Liver (tissue), 8 donors: ENCODE measurements at regions not wholly inside any gene's neighbourhood (a gene's known extent, or its start where the extent isn't known, plus 50 kb on each side); places are given as distances from the start of the nearest gene placed in this dataset.

ENCODE experiments used
- DNase-seq: peaks from one replicate; pipeline ENCODE4 v3.0.0-alpha.2; 2017; ENCODE audit warnings: low spot score
- H3K27ac ChIP-seq, 2 donors: one replicate each; pipeline ENCODE4 v1.7.0; 2013; ENCODE audit warnings: inconsistent platforms in 2 of 2, low read length in 2 of 2, control low read depth in 1 of 2, low read depth in 1 of 2, mild to moderate bottlenecking in 1 of 2
- H3K27me3 ChIP-seq, 4 donors: one replicate each; pipeline versions ENCODE4 v1.6.1 to v1.7.0; 2013; ENCODE audit warnings: low read length in 3 of 4, inconsistent platforms in 1 of 4, mild to moderate bottlenecking in 1 of 4, moderate library complexity in 1 of 4; ENCODE audit not compliant: control insufficient read depth in 4 of 4, insufficient read depth in 4 of 4
- H3K36me3 ChIP-seq, 4 donors: one replicate each; pipeline versions ENCODE4 v1.6.1 to v1.7.0; 2013; ENCODE audit warnings: low read length in 3 of 4, mild to moderate bottlenecking in 3 of 4, low read depth in 1 of 4, moderate library complexity in 1 of 4; ENCODE audit not compliant: control insufficient read depth in 4 of 4, insufficient read depth in 3 of 4
- H3K4me1 ChIP-seq, 4 donors: one replicate each; pipeline versions ENCODE4 v1.6.1 to v1.7.0; 2013; ENCODE audit warnings: low read length in 3 of 4, mild to moderate bottlenecking in 3 of 4, moderate library complexity in 1 of 4; ENCODE audit not compliant: control insufficient read depth in 4 of 4, insufficient read depth in 4 of 4
- H3K4me3 ChIP-seq, 3 donors: one replicate each; pipeline versions ENCODE4 v1.6.1 to v1.7.0; 2013; ENCODE audit warnings: low read length in 3 of 3, control low read depth in 1 of 3, low read depth in 1 of 3, mild to moderate bottlenecking in 1 of 3
- H3K9ac ChIP-seq, 2 donors: one replicate each; pipeline ENCODE4 v1.7.0; 2013; ENCODE audit warnings: low read length in 2 of 2, mild to moderate bottlenecking in 2 of 2, moderate library complexity in 2 of 2, control low read depth in 1 of 2, low read depth in 1 of 2
- H3K9me3 ChIP-seq, 4 donors: one replicate each; pipeline versions ENCODE4 v1.6.1 to v1.7.0; 2013; ENCODE audit warnings: low read length in 3 of 4; ENCODE audit not compliant: control insufficient read depth in 4 of 4
- EGR1 ChIP-seq, 2 donors: IDR thresholded peaks; 2 replicates each; pipeline ENCODE4 v1.6.1; 2016 to 2018; ENCODE audit warnings: antibody characterized with exemption in 2 of 2, low read depth in 2 of 2
- FOXA1 ChIP-seq: IDR thresholded peaks from 2 replicates; pipeline ENCODE4 v1.6.1; 2016; ENCODE audit warnings: antibody characterized with exemption
- FOXA2 ChIP-seq: IDR thresholded peaks from 2 replicates; pipeline ENCODE4 v1.6.1; 2016; ENCODE audit warnings: antibody characterized with exemption
- GABPA ChIP-seq, 2 donors: IDR thresholded peaks in 1 of 2; conservative IDR thresholded peaks in 1 of 2; 2 replicates each; pipeline ENCODE4 v1.6.1; 2016; ENCODE audit warnings: antibody characterized with exemption in 2 of 2, mild to moderate bottlenecking in 1 of 2, moderate library complexity in 1 of 2
- HNF4A ChIP-seq, 2 donors: conservative IDR thresholded peaks; 2 replicates each; pipeline ENCODE4 v1.6.1; 2016; ENCODE audit warnings: antibody characterized with exemption in 2 of 2, mild to moderate bottlenecking in 2 of 2
- HNF4G ChIP-seq: IDR thresholded peaks from 2 replicates; pipeline ENCODE4 v1.6.1; 2016; ENCODE audit warnings: antibody characterized with exemption
- JUND ChIP-seq, 2 donors: IDR thresholded peaks; 2 replicates each; pipeline ENCODE4 v1.6.1; 2016; ENCODE audit warnings: antibody characterized with exemption in 2 of 2
- NR2F2 ChIP-seq: IDR thresholded peaks from 2 replicates; pipeline ENCODE4 v1.6.1; 2016; ENCODE audit warnings: antibody characterized with exemption
- RAD21 ChIP-seq, 2 donors: IDR thresholded peaks; 2 replicates each; pipeline ENCODE4 v1.6.1; 2016; ENCODE audit warnings: antibody characterized with exemption in 2 of 2, mild to moderate bottlenecking in 2 of 2
- RXRA ChIP-seq, 2 donors: IDR thresholded peaks; 2 replicates each; pipeline ENCODE4 v1.6.1; 2017 to 2018; ENCODE audit warnings: antibody characterized with exemption in 2 of 2, mild to moderate bottlenecking in 1 of 2
- SP1 ChIP-seq: IDR thresholded peaks from 2 replicates; pipeline ENCODE4 v1.6.1; 2018; ENCODE audit warnings: antibody characterized with exemption, mild to moderate bottlenecking
- TAF1 ChIP-seq: conservative IDR thresholded peaks from 2 replicates; pipeline ENCODE4 v1.6.1; 2016; ENCODE audit warnings: antibody characterized with exemption, mild to moderate bottlenecking
- YY1 ChIP-seq: IDR thresholded peaks from 2 replicates; pipeline ENCODE4 v1.6.1; 2016; ENCODE audit warnings: antibody characterized with exemption, mild to moderate bottlenecking
- WGBS: extraction: QIAGEN DNeasy Blood & Tissue Kit; methylation state at CpG from one replicate; pipeline ENCODE4 v1.1.7; 2013; 5-methylcytosine and 5-hydroxymethylcytosine counted together
- TF ChIP-seq, protein P1 (sequence below): IDR thresholded peaks from 2 replicates; pipeline ENCODE4 v1.6.1; 2016; ENCODE audit warnings: antibody characterized with exemption
- TF ChIP-seq, protein P2 (sequence below): IDR thresholded peaks from 2 replicates; pipeline ENCODE4 v1.6.1; 2016; ENCODE audit warnings: antibody characterized with exemption
- TF ChIP-seq, protein P3 (sequence below): IDR thresholded peaks from 2 replicates; pipeline ENCODE4 v1.6.1; 2016; ENCODE audit warnings: antibody characterized with exemption
- TF ChIP-seq, protein P4 (sequence below): fragments of 150-350 bp; IDR thresholded peaks from 2 replicates; pipeline ENCODE4 v1.5.1; 2017; ENCODE audit warnings: improper control_type of control experiment, low read depth, low read length; ENCODE audit not compliant: missing input control
- TF ChIP-seq, protein P5 (sequence below): IDR thresholded peaks from 2 replicates; pipeline ENCODE4 v1.6.1; 2016; ENCODE audit warnings: antibody characterized with exemption, mild to moderate bottlenecking
- donor health status: healthy.
- donor health status: healthy.
- donor health status: healthy.
- donor health status: healthy.
- donor health status: healthy.

DNA sequence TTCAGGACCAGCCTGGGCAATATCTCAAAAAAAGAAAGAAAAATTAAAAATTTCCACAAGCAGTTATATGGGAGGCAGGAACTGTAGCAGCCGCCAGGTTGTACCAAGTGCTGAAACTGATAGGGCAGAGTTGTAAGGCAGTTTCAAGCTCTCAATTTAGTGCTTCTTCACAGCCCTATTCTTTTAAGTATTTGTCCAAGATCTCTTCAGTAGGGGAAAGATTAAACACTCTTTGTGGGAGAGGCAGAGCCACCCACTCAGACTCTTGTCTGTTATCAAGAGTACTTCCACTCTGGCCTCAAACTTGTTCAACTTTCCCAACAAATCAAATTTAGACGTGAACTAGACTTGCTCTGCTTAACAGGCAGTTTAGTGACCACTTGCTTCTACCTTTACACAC, 228.7 kb downstream of the REEP3 start:
- WGBS = 90% methylated on average over 2 of the region's 2 CpGs
- TF ChIP-seq EGR1 (IDR thresholded peaks at IDR 0.05; ENCODE audit: low read depth in 2 of 2) (no peak), FOXA1 (no peak), RAD21 (IDR thresholded peaks at IDR 0.05) (no peak)
- Histone ChIP-seq H3K4me3 (no peak overlapping the region), H3K9me3 (no peaks in the 10 kb centered on the region), H3K36me3 (no peaks in the 10 kb centered on the region), H3K9ac (no peak overlapping the region), H3K4me1 (no peaks in the 10 kb centered on the region), H3K27ac (no peak overlapping the region), H3K27me3 (no peaks in the 10 kb centered on the region)
- DNase-seq = no peak

DNA sequence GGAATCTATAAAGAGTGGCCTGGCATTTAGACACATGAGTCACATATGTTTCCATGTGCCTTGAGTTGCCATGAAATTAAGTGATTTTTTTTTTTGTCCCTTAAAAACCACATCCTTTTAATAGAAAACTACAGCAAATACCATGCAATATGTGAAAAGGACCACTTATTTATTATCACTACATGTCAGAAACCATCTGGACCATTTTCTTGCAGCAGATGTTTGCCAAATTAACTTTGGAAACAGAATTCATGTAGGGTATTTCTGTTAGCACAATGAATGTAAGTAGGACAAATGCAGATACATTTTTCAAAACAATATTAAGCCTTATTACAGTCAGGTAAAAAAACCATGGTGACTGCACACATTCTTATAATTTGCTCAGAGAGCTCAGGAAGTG, 230.6 kb downstream of the REEP3 start:
- Histone ChIP-seq H3K4me3 (no peak overlapping the region), H3K9ac (no peak overlapping the region), H3K4me1 (no peaks in the 10 kb centered on the region), H3K27ac (no peak overlapping the region), H3K27me3 (no peaks in the 10 kb centered on the region), H3K36me3 (no peaks in the 10 kb centered on the region), H3K9me3 (no peaks in the 10 kb centered on the region)
- no peak for DNase-seq
- no peak for TF ChIP-seq FOXA2
- no peak for TF ChIP-seq HNF4A (conservative IDR thresholded peaks at IDR 0.05)
- no peak for TF ChIP-seq JUND (IDR thresholded peaks at IDR 0.05)
- no peak for TF ChIP-seq EGR1 (IDR thresholded peaks at IDR 0.05; ENCODE audit: low read depth in 2 of 2)
- TF ChIP-seq, protein P1, sequence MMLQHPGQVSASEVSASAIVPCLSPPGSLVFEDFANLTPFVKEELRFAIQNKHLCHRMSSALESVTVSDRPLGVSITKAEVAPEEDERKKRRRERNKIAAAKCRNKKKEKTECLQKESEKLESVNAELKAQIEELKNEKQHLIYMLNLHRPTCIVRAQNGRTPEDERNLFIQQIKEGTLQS = no peak
- TF ChIP-seq, protein P2, sequence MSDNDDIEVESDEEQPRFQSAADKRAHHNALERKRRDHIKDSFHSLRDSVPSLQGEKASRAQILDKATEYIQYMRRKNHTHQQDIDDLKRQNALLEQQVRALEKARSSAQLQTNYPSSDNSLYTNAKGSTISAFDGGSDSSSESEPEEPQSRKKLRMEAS = no peak
- TF ChIP-seq SP1 = no peak
- no peak for TF ChIP-seq NR2F2
- TF ChIP-seq TAF1 = no peak
- TF ChIP-seq, protein P3, sequence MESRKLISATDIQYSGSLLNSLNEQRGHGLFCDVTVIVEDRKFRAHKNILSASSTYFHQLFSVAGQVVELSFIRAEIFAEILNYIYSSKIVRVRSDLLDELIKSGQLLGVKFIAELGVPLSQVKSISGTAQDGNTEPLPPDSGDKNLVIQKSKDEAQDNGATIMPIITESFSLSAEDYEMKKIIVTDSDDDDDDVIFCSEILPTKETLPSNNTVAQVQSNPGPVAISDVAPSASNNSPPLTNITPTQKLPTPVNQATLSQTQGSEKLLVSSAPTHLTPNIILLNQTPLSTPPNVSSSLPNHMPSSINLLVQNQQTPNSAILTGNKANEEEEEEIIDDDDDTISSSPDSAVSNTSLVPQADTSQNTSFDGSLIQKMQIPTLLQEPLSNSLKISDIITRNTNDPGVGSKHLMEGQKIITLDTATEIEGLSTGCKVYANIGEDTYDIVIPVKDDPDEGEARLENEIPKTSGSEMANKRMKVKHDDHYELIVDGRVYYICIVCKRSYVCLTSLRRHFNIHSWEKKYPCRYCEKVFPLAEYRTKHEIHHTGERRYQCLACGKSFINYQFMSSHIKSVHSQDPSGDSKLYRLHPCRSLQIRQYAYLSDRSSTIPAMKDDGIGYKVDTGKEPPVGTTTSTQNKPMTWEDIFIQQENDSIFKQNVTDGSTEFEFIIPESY = no peak
- TF ChIP-seq, protein P4, sequence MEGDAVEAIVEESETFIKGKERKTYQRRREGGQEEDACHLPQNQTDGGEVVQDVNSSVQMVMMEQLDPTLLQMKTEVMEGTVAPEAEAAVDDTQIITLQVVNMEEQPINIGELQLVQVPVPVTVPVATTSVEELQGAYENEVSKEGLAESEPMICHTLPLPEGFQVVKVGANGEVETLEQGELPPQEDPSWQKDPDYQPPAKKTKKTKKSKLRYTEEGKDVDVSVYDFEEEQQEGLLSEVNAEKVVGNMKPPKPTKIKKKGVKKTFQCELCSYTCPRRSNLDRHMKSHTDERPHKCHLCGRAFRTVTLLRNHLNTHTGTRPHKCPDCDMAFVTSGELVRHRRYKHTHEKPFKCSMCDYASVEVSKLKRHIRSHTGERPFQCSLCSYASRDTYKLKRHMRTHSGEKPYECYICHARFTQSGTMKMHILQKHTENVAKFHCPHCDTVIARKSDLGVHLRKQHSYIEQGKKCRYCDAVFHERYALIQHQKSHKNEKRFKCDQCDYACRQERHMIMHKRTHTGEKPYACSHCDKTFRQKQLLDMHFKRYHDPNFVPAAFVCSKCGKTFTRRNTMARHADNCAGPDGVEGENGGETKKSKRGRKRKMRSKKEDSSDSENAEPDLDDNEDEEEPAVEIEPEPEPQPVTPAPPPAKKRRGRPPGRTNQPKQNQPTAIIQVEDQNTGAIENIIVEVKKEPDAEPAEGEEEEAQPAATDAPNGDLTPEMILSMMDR = no peak
- no peak for TF ChIP-seq GABPA (IDR thresholded peaks at IDR 0.05 in 1 of 2, conservative IDR thresholded peaks at IDR 0.05 in 1 of 2)
- TF ChIP-seq, protein P5, sequence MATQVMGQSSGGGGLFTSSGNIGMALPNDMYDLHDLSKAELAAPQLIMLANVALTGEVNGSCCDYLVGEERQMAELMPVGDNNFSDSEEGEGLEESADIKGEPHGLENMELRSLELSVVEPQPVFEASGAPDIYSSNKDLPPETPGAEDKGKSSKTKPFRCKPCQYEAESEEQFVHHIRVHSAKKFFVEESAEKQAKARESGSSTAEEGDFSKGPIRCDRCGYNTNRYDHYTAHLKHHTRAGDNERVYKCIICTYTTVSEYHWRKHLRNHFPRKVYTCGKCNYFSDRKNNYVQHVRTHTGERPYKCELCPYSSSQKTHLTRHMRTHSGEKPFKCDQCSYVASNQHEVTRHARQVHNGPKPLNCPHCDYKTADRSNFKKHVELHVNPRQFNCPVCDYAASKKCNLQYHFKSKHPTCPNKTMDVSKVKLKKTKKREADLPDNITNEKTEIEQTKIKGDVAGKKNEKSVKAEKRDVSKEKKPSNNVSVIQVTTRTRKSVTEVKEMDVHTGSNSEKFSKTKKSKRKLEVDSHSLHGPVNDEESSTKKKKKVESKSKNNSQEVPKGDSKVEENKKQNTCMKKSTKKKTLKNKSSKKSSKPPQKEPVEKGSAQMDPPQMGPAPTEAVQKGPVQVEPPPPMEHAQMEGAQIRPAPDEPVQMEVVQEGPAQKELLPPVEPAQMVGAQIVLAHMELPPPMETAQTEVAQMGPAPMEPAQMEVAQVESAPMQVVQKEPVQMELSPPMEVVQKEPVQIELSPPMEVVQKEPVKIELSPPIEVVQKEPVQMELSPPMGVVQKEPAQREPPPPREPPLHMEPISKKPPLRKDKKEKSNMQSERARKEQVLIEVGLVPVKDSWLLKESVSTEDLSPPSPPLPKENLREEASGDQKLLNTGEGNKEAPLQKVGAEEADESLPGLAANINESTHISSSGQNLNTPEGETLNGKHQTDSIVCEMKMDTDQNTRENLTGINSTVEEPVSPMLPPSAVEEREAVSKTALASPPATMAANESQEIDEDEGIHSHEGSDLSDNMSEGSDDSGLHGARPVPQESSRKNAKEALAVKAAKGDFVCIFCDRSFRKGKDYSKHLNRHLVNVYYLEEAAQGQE = no peak
- TF ChIP-seq YY1 = no peak
- no peak for TF ChIP-seq HNF4G
- no peak for TF ChIP-seq RXRA (IDR thresholded peaks at IDR 0.05)
- TF ChIP-seq FOXA1 = no peak
